HEK293 (cell line): ENCODE measurements at regions not wholly inside any gene's neighbourhood (a gene's known extent, or its start where the extent isn't known, plus 50 kb on each side); places are given as distances from the start of the nearest gene placed in this dataset.

Source experiments
- EGR2 ChIP-seq: fragments of 450-650 bp; formaldehyde crosslinking; IDR thresholded peaks from 2 replicates; pipeline ENCODE4 v1.5.1; 2016; ENCODE audit warnings: low read depth, missing biosample characterization, missing genetic modification characterization
- YY2 ChIP-seq: fragments of 450-650 bp; formaldehyde crosslinking; IDR thresholded peaks from 2 replicates; pipeline ENCODE4 v1.5.1; 2016; ENCODE audit warnings: missing biosample characterization, missing genetic modification characterization
- ZNF274 ChIP-seq, 2 experiments: fragments of 200-500 bp in 1 of 2; fragments of 450-650 bp in 1 of 2; sonication (Bioruptor generic) in 1 of 2; formaldehyde crosslinking in 1 of 2; IDR thresholded peaks; 2 replicates each; pipeline versions ENCODE4 v1.5.1 to v1.6.1; 2014 to 2016; ENCODE audit warnings: borderline replicate concordance in 1 of 2, inconsistent platforms in 1 of 2, low read length in 1 of 2, missing biosample characterization in 1 of 2, missing genetic modification characterization in 1 of 2
- ZNF423 ChIP-seq: fragments of 450-650 bp; formaldehyde crosslinking; IDR thresholded peaks from 2 replicates; pipeline ENCODE4 v1.5.1; 2016; ENCODE audit warnings: missing biosample characterization, missing genetic modification characterization
- ZNF624 ChIP-seq: fragments of 450-650 bp; formaldehyde crosslinking; IDR thresholded peaks from 2 replicates; pipeline ENCODE4 v1.5.1; 2017; ENCODE audit warnings: missing biosample characterization, missing genetic modification characterization
- ZNF747 ChIP-seq: fragments of 450-650 bp; formaldehyde crosslinking; IDR thresholded peaks from 2 replicates; pipeline ENCODE4 v1.5.1; 2016; ENCODE audit warnings: missing biosample characterization, missing genetic modification characterization
- ZNF837 ChIP-seq: fragments of 450-650 bp; formaldehyde crosslinking; IDR thresholded peaks from 2 replicates; pipeline ENCODE4 v1.5.1; 2016; ENCODE audit warnings: missing biosample characterization, missing genetic modification characterization
- ZSCAN16 ChIP-seq: fragments of 450-650 bp; formaldehyde crosslinking; IDR thresholded peaks from 2 replicates; pipeline ENCODE4 v1.5.1; 2016; ENCODE audit warnings: missing biosample characterization, missing genetic modification characterization
- TF ChIP-seq, protein P1 (sequence below): fragments of 450-650 bp; formaldehyde crosslinking; IDR thresholded peaks from 2 replicates; pipeline ENCODE4 v1.5.1; 2016; ENCODE audit warnings: missing biosample characterization, missing genetic modification characterization
- TF ChIP-seq, protein P2 (sequence below): sonication (generic); formaldehyde crosslinking; IDR thresholded peaks from 2 replicates; pipeline ENCODE4 v1.8.1; 2022; ENCODE audit warnings: mild to moderate bottlenecking, moderate library complexity, missing genetic modification reagents
- TF ChIP-seq, protein P3 (sequence below): fragments of 450-650 bp; formaldehyde crosslinking; IDR thresholded peaks from 2 replicates; pipeline ENCODE4 v1.5.1; 2016; ENCODE audit warnings: missing biosample characterization, missing genetic modification characterization, low read depth
- TF ChIP-seq, protein P4 (sequence below): fragments of 450-650 bp; formaldehyde crosslinking; IDR thresholded peaks from 2 replicates; pipeline ENCODE4 v1.5.1; 2017; ENCODE audit warnings: missing biosample characterization, missing genetic modification characterization
- TF ChIP-seq, protein P5 (sequence below): fragments of 450-650 bp; formaldehyde crosslinking; IDR thresholded peaks from 2 replicates; pipeline ENCODE4 v1.5.1; 2016; ENCODE audit warnings: missing biosample characterization, missing genetic modification characterization
- TF ChIP-seq, protein P6 (sequence below): IDR thresholded peaks from 2 replicates; pipeline ENCODE4 v1.6.1; 2011; ENCODE audit warnings: mild to moderate bottlenecking, low read depth, low read length, borderline replicate concordance

DNA sequence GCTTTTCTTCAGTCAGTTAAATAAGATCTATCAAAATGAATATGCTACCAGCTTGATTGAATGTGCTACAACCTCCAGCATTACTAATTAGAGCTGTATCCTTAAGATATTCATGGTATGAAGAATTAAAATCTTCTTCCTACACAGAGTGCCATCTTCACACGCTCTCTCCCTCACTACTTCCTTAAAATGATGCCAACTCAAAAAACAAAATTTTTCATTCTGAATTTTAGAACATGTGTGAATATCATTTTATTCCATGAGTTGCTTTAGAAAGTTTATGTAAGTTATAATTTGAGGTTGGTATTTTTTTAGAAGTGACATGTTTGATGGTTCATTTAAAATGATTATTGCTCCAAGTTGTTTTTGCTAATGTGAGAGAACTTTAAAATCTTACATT is 407.5 kb upstream of the CELF2 start:
- TF ChIP-seq, protein P1, sequence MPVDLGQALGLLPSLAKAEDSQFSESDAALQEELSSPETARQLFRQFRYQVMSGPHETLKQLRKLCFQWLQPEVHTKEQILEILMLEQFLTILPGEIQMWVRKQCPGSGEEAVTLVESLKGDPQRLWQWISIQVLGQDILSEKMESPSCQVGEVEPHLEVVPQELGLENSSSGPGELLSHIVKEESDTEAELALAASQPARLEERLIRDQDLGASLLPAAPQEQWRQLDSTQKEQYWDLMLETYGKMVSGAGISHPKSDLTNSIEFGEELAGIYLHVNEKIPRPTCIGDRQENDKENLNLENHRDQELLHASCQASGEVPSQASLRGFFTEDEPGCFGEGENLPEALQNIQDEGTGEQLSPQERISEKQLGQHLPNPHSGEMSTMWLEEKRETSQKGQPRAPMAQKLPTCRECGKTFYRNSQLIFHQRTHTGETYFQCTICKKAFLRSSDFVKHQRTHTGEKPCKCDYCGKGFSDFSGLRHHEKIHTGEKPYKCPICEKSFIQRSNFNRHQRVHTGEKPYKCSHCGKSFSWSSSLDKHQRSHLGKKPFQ = no peak
- TF ChIP-seq, protein P2, sequence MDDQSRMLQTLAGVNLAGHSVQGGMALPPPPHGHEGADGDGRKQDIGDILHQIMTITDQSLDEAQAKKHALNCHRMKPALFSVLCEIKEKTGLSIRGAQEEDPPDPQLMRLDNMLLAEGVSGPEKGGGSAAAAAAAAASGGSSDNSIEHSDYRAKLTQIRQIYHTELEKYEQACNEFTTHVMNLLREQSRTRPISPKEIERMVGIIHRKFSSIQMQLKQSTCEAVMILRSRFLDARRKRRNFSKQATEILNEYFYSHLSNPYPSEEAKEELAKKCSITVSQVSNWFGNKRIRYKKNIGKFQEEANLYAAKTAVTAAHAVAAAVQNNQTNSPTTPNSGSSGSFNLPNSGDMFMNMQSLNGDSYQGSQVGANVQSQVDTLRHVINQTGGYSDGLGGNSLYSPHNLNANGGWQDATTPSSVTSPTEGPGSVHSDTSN (CRISPR knock-in tag) = no peak
- TF ChIP-seq ZNF837 = no peak
- no peak for TF ChIP-seq EGR2 (tag by site-specific recombination)
- no peak for TF ChIP-seq YY2 (tag by site-specific recombination)
- no peak for TF ChIP-seq ZNF423 (tag by site-specific recombination)
- no peak for TF ChIP-seq ZNF624 (tag by site-specific recombination)
- TF ChIP-seq, protein P3, sequence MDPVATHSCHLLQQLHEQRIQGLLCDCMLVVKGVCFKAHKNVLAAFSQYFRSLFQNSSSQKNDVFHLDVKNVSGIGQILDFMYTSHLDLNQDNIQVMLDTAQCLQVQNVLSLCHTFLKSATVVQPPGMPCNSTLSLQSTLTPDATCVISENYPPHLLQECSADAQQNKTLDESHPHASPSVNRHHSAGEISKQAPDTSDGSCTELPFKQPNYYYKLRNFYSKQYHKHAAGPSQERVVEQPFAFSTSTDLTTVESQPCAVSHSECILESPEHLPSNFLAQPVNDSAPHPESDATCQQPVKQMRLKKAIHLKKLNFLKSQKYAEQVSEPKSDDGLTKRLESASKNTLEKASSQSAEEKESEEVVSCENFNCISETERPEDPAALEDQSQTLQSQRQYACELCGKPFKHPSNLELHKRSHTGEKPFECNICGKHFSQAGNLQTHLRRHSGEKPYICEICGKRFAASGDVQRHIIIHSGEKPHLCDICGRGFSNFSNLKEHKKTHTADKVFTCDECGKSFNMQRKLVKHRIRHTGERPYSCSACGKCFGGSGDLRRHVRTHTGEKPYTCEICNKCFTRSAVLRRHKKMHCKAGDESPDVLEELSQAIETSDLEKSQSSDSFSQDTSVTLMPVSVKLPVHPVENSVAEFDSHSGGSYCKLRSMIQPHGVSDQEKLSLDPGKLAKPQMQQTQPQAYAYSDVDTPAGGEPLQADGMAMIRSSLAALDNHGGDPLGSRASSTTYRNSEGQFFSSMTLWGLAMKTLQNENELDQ (tag by site-specific recombination) = no peak
- no peak for TF ChIP-seq ZSCAN16
- TF ChIP-seq, protein P4, sequence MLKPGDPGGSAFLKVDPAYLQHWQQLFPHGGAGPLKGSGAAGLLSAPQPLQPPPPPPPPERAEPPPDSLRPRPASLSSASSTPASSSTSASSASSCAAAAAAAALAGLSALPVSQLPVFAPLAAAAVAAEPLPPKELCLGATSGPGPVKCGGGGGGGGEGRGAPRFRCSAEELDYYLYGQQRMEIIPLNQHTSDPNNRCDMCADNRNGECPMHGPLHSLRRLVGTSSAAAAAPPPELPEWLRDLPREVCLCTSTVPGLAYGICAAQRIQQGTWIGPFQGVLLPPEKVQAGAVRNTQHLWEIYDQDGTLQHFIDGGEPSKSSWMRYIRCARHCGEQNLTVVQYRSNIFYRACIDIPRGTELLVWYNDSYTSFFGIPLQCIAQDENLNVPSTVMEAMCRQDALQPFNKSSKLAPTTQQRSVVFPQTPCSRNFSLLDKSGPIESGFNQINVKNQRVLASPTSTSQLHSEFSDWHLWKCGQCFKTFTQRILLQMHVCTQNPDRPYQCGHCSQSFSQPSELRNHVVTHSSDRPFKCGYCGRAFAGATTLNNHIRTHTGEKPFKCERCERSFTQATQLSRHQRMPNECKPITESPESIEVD (tag by site-specific recombination) = no peak
- TF ChIP-seq, protein P5, sequence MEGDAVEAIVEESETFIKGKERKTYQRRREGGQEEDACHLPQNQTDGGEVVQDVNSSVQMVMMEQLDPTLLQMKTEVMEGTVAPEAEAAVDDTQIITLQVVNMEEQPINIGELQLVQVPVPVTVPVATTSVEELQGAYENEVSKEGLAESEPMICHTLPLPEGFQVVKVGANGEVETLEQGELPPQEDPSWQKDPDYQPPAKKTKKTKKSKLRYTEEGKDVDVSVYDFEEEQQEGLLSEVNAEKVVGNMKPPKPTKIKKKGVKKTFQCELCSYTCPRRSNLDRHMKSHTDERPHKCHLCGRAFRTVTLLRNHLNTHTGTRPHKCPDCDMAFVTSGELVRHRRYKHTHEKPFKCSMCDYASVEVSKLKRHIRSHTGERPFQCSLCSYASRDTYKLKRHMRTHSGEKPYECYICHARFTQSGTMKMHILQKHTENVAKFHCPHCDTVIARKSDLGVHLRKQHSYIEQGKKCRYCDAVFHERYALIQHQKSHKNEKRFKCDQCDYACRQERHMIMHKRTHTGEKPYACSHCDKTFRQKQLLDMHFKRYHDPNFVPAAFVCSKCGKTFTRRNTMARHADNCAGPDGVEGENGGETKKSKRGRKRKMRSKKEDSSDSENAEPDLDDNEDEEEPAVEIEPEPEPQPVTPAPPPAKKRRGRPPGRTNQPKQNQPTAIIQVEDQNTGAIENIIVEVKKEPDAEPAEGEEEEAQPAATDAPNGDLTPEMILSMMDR (tag by site-specific recombination) = no peak
- TF ChIP-seq, protein P6, sequence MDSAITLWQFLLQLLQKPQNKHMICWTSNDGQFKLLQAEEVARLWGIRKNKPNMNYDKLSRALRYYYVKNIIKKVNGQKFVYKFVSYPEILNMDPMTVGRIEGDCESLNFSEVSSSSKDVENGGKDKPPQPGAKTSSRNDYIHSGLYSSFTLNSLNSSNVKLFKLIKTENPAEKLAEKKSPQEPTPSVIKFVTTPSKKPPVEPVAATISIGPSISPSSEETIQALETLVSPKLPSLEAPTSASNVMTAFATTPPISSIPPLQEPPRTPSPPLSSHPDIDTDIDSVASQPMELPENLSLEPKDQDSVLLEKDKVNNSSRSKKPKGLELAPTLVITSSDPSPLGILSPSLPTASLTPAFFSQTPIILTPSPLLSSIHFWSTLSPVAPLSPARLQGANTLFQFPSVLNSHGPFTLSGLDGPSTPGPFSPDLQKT = no peak
- TF ChIP-seq ZNF747 (tag by site-specific recombination) = no peak
- TF ChIP-seq ZNF274 (IDR thresholded peaks at IDR 0.05; ENCODE audit: low read length) = no peak
- TF ChIP-seq ZNF274 (tag by site-specific recombination; IDR thresholded peaks at IDR 0.05; ENCODE audit: borderline replicate concordance) = no peak
